Uterus (tissue), 3 donors: ENCODE measurements at regions not wholly inside any gene's neighbourhood (a gene's known extent, or its start where the extent isn't known, plus 50 kb on each side); places are given as distances from the start of the nearest gene placed in this dataset.

Experiments
- DNase-seq, 2 donors: peaks; one replicate each; pipeline ENCODE4 v3.0.0-alpha.2; 2019 to 2020
- H3K27ac ChIP-seq, 2 donors: fragments of 200-600 bp; sonication (generic); 1 replicate in 1 of 2; 2 replicates in 1 of 2; pipeline ENCODE4 v1.5.1; 2016 to 2018
- H3K27me3 ChIP-seq, 2 donors: fragments of 200-600 bp; sonication (generic); one replicate each; pipeline ENCODE4 v1.5.1; 2018 to 2019; ENCODE audit warnings: control low read depth in 1 of 2
- H3K36me3 ChIP-seq, 2 donors: fragments of 200-600 bp; sonication (generic); one replicate each; pipeline ENCODE4 v1.5.1; 2019; ENCODE audit warnings: control low read depth in 1 of 2
- H3K4me1 ChIP-seq, 2 donors: fragments of 200-600 bp; sonication (generic); one replicate each; pipeline ENCODE4 v1.5.1; 2018 to 2019; ENCODE audit warnings: control low read depth in 1 of 2
- H3K4me3 ChIP-seq, 2 donors: fragments of 200-600 bp; sonication (generic); 1 replicate in 1 of 2; 2 replicates in 1 of 2; pipeline ENCODE4 v1.5.1; 2018 to 2019; ENCODE audit warnings: mild to moderate bottlenecking in 1 of 2
- H3K9me3 ChIP-seq, 2 donors: fragments of 200-600 bp; sonication (generic); one replicate each; pipeline ENCODE4 v1.5.1; 2019; ENCODE audit warnings: control low read depth in 1 of 2
- CTCF ChIP-seq, 4 experiments: fragments of 200-600 bp in 2 of 4; fragments of 450-650 bp in 2 of 4; sonication (generic) in 2 of 4; IDR thresholded peaks; one replicate each; pipeline ENCODE4 v1.5.1; 2016 to 2019; ENCODE audit warnings: antibody characterized with exemption in 4 of 4, mild to moderate bottlenecking in 2 of 4, moderate library complexity in 1 of 4
- POLR2A ChIP-seq, 2 donors: fragments of 450-650 bp; IDR thresholded peaks; one replicate each; pipeline ENCODE4 v1.6.1; 2016; ENCODE audit warnings: antibody characterized with exemption in 2 of 2, mild to moderate bottlenecking in 1 of 2, moderate library complexity in 1 of 2
- intact Hi-C: fragments of 100-400 bp; cut with DNase I; formaldehyde crosslinking; loops from one replicate; pipeline ENCODE4 v1.15.1; 2023; ENCODE audit warnings: low total_unique reads
- donor health status: DM: yes; HTN: yes; CAD: no.

GRCh38 chr17:45675012-45675411 lies 109.1 kb upstream of the CRHR1 start:
- Histone ChIP-seq H3K9me3 (no peaks in the 10 kb centered on the region), H3K36me3 (no peaks in the 10 kb centered on the region), H3K27me3 (no peaks in the 10 kb centered on the region), H3K27ac (no peak overlapping the region), H3K4me3 (no peak overlapping the region), H3K4me1 (no peaks in the 10 kb centered on the region)
- intact Hi-C loops = no loop called here
- TF ChIP-seq POLR2A (IDR thresholded peaks at IDR 0.05) (no peak), CTCF (IDR thresholded peaks at IDR 0.05) (no peak)
- no peak for DNase-seq

- H3K27ac ChIP-seq = no peak overlapping the region
- intact Hi-C loops = no loop called here
- no peaks in the 10 kb centered on the region for H3K36me3 ChIP-seq
- no peaks in the 10 kb centered on the region for H3K9me3 ChIP-seq
- TF ChIP-seq POLR2A (IDR thresholded peaks at IDR 0.05) = no peak
- no peak for TF ChIP-seq CTCF (IDR thresholded peaks at IDR 0.05)
- no peak for DNase-seq
- no peaks in the 10 kb centered on the region for H3K4me1 ChIP-seq
- H3K27me3 ChIP-seq = no peaks in the 10 kb centered on the region
- H3K4me3 ChIP-seq = no peak overlapping the region
Measured at GRCh38 chr17:45675892-45676291, 108.2 kb upstream of the CRHR1 start.

- Histone ChIP-seq H3K4me3 (no peak overlapping the region), H3K9me3 (no peaks in the 10 kb centered on the region), H3K36me3 (no peaks in the 10 kb centered on the region), H3K4me1 (no peaks in the 10 kb centered on the region), H3K27me3 (no peaks in the 10 kb centered on the region), H3K27ac (no peak overlapping the region)
- DNase-seq = no peak
- no peak for TF ChIP-seq POLR2A (IDR thresholded peaks at IDR 0.05)
- no peak for TF ChIP-seq CTCF (IDR thresholded peaks at IDR 0.05)
- intact Hi-C loops = no loop called here
Measured at GRCh38 chr17:45676695-45677094, 107.4 kb upstream of the CRHR1 start.

- Histone ChIP-seq H3K4me3 (no peak overlapping the region), H3K27me3 (no peaks in the 10 kb centered on the region), H3K4me1 (no peaks in the 10 kb centered on the region), H3K27ac (no peak overlapping the region), H3K36me3 (no peaks in the 10 kb centered on the region), H3K9me3 (no peaks in the 10 kb centered on the region)
- no peak for DNase-seq
- intact Hi-C loops = no loop called here
- no peak for TF ChIP-seq CTCF (IDR thresholded peaks at IDR 0.05)
- TF ChIP-seq POLR2A (IDR thresholded peaks at IDR 0.05) = no peak
Measured at GRCh38 chr17:45677770-45678169, 106.3 kb upstream of the CRHR1 start.

GRCh38 chr17:45679426-45679825 lies 104.7 kb upstream of the CRHR1 start:
- Histone ChIP-seq H3K27ac (no peak overlapping the region), H3K27me3 (no peaks in the 10 kb centered on the region), H3K4me3 (no peak overlapping the region), H3K9me3 (no peaks in the 10 kb centered on the region), H3K4me1 (no peaks in the 10 kb centered on the region), H3K36me3 (no peaks in the 10 kb centered on the region)
- intact Hi-C loops = no loop called here
- no peak for DNase-seq
- TF ChIP-seq POLR2A (IDR thresholded peaks at IDR 0.05) (no peak), CTCF (IDR thresholded peaks at IDR 0.05) (no peak)
